Panc1 (cell line): ENCODE measurements at regions not wholly inside any gene's neighbourhood (a gene's known extent, or its start where the extent isn't known, plus 50 kb on each side); places are given as distances from the start of the nearest gene placed in this dataset.

Experiments used
- ATAC-seq: fragments of 200-7000 bp; cut with Tn5 transposase; 2 replicates; pipeline ENCODE4 v1.9.1; 2020; ENCODE audit warnings: mild to moderate bottlenecking, moderate library complexity
- BruUV-seq: library from RNA; stranded (reverse); fragments of 400-500 nt; replicated peaks from 2 replicates; lab custom pipeline; 2021; lab: Mats Ljungman, UMichigan
- CTCF ChIA-PET: fragments of 300-600 bp; sonication (Branson Sonifier 250); formaldehyde crosslinking; loops from one replicate; lab custom pipeline; 2022; ENCODE audit warnings: antibody characterized with exemption; lab: Charles Lee
- POLR2A ChIA-PET: fragments of 300-600 bp; sonication (Branson Sonifier 250); formaldehyde crosslinking; loops from one replicate; lab custom pipeline; 2022; ENCODE audit warnings: antibody characterized with exemption; lab: Charles Lee
- DNase-seq: peaks from one replicate; pipeline ENCODE4 v3.0.0-alpha.2; 2010; ENCODE audit warnings: low read depth, low spot score
- H3K27ac ChIP-seq: 2 replicates; pipeline ENCODE4 v1.5.1; 2011; ENCODE audit warnings: mild to moderate bottlenecking, low read length, inconsistent platforms
- H3K27me3 ChIP-seq: fragments of 200-500 bp; sonication (Bioruptor generic); 2 replicates; pipeline ENCODE4 v1.6.0; 2014; ENCODE audit warnings: low read length, inconsistent platforms; ENCODE audit not compliant: control insufficient read depth, insufficient read depth
- H3K36me3 ChIP-seq: fragments of 200-500 bp; sonication (Bioruptor generic); 2 replicates; pipeline ENCODE4 v1.5.1; 2014; ENCODE audit warnings: inconsistent platforms, mild to moderate bottlenecking, low read length, moderate library complexity; ENCODE audit not compliant: control insufficient read depth, insufficient read depth
- H3K4me1 ChIP-seq: 2 replicates; pipeline ENCODE4 v1.5.1; 2011; ENCODE audit warnings: inconsistent platforms, mild to moderate bottlenecking, low read length, moderate library complexity; ENCODE audit not compliant: control insufficient read depth, insufficient read depth
- H3K4me3 ChIP-seq, 2 experiments: 2 replicates each; pipeline ENCODE4 v1.5.1; 2011 to 2012; ENCODE audit warnings: low read depth in 2 of 2, low read length in 2 of 2, mild to moderate bottlenecking in 2 of 2, inconsistent platforms in 1 of 2, moderate library complexity in 1 of 2
- H3K9me3 ChIP-seq: fragments of 200-500 bp; sonication (Bioruptor generic); 2 replicates; pipeline ENCODE4 v1.5.1; 2014; ENCODE audit warnings: low read depth, mild to moderate bottlenecking, inconsistent platforms, low read length, moderate library complexity; ENCODE audit not compliant: control insufficient read depth, insufficient read depth
- POLR2AphosphoS5 ChIP-seq: IDR thresholded peaks from 2 replicates; pipeline ENCODE4 v1.6.1; 2012; ENCODE audit warnings: mild to moderate bottlenecking, low read depth, low read length, moderate library complexity
- SIN3A ChIP-seq: IDR thresholded peaks from 2 replicates; pipeline ENCODE4 v1.6.1; 2012; ENCODE audit warnings: low read depth, mild to moderate bottlenecking, low read length, moderate library complexity, borderline replicate concordance; ENCODE audit not compliant: insufficient read depth
- TCF7L2 ChIP-seq: IDR thresholded peaks from 2 replicates; pipeline ENCODE4 v1.6.1; 2011; ENCODE audit warnings: mild to moderate bottlenecking, low read depth, low read length, inconsistent platforms
- in situ Hi-C: cut with HindIII; loops from 2 replicates; pipeline ENCODE4 v1.10.0; 2016; ENCODE audit warnings: low sequenced_read_pairs, low pct_unique_long_range_greater_than_20kb
- intact Hi-C: fragments of 100-400 bp; cut with micrococcal nuclease; formaldehyde crosslinking; loops from one replicate; pipeline ENCODE4 v1.10.0; 2022; ENCODE audit not compliant: unreplicated experiment
- TF ChIP-seq, protein P1 (sequence below): fragments of 450-650 bp; IDR thresholded peaks from 2 replicates; pipeline ENCODE4 v1.5.1; 2017; ENCODE audit warnings: mild to moderate bottlenecking
- TF ChIP-seq, protein P2 (sequence below), 2 experiments: IDR thresholded peaks; 2 replicates each; pipeline ENCODE4 v1.6.1; 2011 to 2012; ENCODE audit warnings: low read depth in 2 of 2, control low read depth in 1 of 2, low read length in 1 of 2, mild to moderate bottlenecking in 1 of 2, moderate library complexity in 1 of 2; ENCODE audit not compliant: insufficient read depth in 1 of 2

DNA sequence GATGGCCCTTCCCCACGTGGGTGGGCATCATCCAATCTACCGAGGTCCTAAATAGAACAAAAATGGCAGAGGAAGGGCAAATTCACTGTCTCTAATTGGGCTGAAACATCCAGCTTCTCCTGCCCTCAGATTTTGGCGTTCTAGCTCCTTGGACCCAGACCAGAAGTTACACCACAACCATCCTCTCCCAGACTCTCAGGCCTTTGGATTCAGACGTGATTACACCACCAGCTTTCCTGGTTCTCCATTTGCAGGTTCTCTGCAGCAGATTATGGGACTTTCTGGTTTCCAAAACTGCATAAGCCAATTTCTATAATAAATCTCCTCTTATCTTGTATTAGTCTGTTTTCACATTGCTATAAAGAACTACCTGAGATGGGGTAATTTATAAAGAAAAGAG, 73.6 kb upstream of the STARD4 start:
- no TSS peak for BruUV-seq
- Histone ChIP-seq H3K36me3 (no peaks in the 10 kb centered on the region), H3K9me3 (no peaks in the 10 kb centered on the region), H3K4me1 (no peaks in the 10 kb centered on the region), H3K27ac (no peak overlapping the region), H3K27me3 (no peaks in the 10 kb centered on the region), H3K4me3 (no peak overlapping the region)
- POLR2A ChIA-PET, result no interaction called here
- no peak for DNase-seq
- no peak for TF ChIP-seq TCF7L2
- TF ChIP-seq POLR2AphosphoS5, result no peak
- TF ChIP-seq SIN3A, result no peak
- TF ChIP-seq, protein P1, sequence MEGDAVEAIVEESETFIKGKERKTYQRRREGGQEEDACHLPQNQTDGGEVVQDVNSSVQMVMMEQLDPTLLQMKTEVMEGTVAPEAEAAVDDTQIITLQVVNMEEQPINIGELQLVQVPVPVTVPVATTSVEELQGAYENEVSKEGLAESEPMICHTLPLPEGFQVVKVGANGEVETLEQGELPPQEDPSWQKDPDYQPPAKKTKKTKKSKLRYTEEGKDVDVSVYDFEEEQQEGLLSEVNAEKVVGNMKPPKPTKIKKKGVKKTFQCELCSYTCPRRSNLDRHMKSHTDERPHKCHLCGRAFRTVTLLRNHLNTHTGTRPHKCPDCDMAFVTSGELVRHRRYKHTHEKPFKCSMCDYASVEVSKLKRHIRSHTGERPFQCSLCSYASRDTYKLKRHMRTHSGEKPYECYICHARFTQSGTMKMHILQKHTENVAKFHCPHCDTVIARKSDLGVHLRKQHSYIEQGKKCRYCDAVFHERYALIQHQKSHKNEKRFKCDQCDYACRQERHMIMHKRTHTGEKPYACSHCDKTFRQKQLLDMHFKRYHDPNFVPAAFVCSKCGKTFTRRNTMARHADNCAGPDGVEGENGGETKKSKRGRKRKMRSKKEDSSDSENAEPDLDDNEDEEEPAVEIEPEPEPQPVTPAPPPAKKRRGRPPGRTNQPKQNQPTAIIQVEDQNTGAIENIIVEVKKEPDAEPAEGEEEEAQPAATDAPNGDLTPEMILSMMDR, result no peak
- TF ChIP-seq, protein P2, sequence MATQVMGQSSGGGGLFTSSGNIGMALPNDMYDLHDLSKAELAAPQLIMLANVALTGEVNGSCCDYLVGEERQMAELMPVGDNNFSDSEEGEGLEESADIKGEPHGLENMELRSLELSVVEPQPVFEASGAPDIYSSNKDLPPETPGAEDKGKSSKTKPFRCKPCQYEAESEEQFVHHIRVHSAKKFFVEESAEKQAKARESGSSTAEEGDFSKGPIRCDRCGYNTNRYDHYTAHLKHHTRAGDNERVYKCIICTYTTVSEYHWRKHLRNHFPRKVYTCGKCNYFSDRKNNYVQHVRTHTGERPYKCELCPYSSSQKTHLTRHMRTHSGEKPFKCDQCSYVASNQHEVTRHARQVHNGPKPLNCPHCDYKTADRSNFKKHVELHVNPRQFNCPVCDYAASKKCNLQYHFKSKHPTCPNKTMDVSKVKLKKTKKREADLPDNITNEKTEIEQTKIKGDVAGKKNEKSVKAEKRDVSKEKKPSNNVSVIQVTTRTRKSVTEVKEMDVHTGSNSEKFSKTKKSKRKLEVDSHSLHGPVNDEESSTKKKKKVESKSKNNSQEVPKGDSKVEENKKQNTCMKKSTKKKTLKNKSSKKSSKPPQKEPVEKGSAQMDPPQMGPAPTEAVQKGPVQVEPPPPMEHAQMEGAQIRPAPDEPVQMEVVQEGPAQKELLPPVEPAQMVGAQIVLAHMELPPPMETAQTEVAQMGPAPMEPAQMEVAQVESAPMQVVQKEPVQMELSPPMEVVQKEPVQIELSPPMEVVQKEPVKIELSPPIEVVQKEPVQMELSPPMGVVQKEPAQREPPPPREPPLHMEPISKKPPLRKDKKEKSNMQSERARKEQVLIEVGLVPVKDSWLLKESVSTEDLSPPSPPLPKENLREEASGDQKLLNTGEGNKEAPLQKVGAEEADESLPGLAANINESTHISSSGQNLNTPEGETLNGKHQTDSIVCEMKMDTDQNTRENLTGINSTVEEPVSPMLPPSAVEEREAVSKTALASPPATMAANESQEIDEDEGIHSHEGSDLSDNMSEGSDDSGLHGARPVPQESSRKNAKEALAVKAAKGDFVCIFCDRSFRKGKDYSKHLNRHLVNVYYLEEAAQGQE (IDR thresholded peaks at IDR 0.05; ENCODE audit: insufficient read depth in 1 of 2, low read depth in 2 of 2, low read length in 1 of 2), result no peak
- intact Hi-C loops (no loop called here), in situ Hi-C loops (no loop called here)
- no peak for ATAC-seq
- CTCF ChIA-PET, result no interaction called here

DNA sequence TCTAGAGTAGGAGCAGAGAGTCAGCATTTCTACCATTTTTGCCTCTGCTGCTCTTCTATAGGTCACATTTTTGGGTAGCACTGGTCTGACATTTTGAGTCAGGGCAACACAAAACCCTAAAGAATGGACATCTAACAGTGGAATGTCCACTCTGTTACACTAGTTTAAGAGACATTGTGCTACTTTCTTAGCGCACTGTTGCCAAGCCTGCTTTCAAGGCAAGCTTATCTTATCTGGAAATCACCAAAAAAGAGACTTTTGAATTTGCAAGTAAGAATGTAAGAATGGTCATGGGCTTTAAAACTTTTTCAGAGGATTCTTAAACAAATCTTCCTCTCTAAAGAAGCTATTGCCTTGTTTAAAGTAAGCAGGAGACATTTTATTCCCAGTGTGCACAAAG, 73.0 kb upstream of the STARD4 start:
- CTCF ChIA-PET, result no interaction called here
- no peaks in the 10 kb centered on the region for H3K27me3 ChIP-seq
- POLR2A ChIA-PET, result no interaction called here
- BruUV-seq, result no TSS peak
- in situ Hi-C loops, result no loop called here
- DNase-seq (no peak), ATAC-seq (no peak)
- no peaks in the 10 kb centered on the region for H3K36me3 ChIP-seq
- intact Hi-C loops, result no loop called here
- no peak overlapping the region for H3K27ac ChIP-seq
- no peak overlapping the region for H3K4me3 ChIP-seq
- TF ChIP-seq, protein P1, result no peak
- no peak for TF ChIP-seq TCF7L2
- no peak for TF ChIP-seq POLR2AphosphoS5
- no peak for TF ChIP-seq SIN3A
- TF ChIP-seq, protein P2 (IDR thresholded peaks at IDR 0.05; ENCODE audit: insufficient read depth in 1 of 2, low read depth in 2 of 2, low read length in 1 of 2), result no peak
- no peaks in the 10 kb centered on the region for H3K9me3 ChIP-seq
- H3K4me1 ChIP-seq, result no peaks in the 10 kb centered on the region
